ENCODE measurements at regions not wholly inside any gene's neighbourhood (a gene's known extent, or its start where the extent isn't known, plus 50 kb on each side); places are given as distances from the start of the nearest gene placed in this dataset.

GRCh38 chr1:61623852-61624251 lies 101.1 kb downstream of the TM2D1 start:
- ChIA-PET POLR2A (no interaction called here), CTCF (no interaction called here)
- TF ChIP-seq SCRT1 (tag by site-specific recombination; IDR thresholded peaks at IDR 0.05; ENCODE audit: borderline replicate concordance) (no peak), SP7 (tag by site-specific recombination; IDR thresholded peaks at IDR 0.05) (no peak), ZNF677 (tag by site-specific recombination; IDR thresholded peaks at IDR 0.05) (no peak), ZNF792 (tag by site-specific recombination; IDR thresholded peaks at IDR 0.05) (no peak), MEIS1 (CRISPR knock-in tag; IDR thresholded peaks at IDR 0.05; ENCODE audit: borderline replicate concordance) (no peak), KLF7 (tag by site-specific recombination; IDR thresholded peaks at IDR 0.05; ENCODE audit: borderline replicate concordance) (no peak), ZNF629 (tag by site-specific recombination; IDR thresholded peaks at IDR 0.05) (no peak), ZNF175 (tag by site-specific recombination; IDR thresholded peaks at IDR 0.05) (no peak), ZNF23 (tag by site-specific recombination; IDR thresholded peaks at IDR 0.05; ENCODE audit: borderline replicate concordance) (no peak), ZNF24 (tag by site-specific recombination; IDR thresholded peaks at IDR 0.05) (no peak), ZNF302 (tag by site-specific recombination; IDR thresholded peaks at IDR 0.05; ENCODE audit: low read depth) (no peak), ZEB2 (tag by site-specific recombination; IDR thresholded peaks at IDR 0.05) (no peak), ZNF777 (tag by site-specific recombination; IDR thresholded peaks at IDR 0.05; ENCODE audit: borderline replicate concordance) (no peak), ZNF274 (IDR thresholded peaks at IDR 0.05; ENCODE audit: low read length) (no peak), ZNF274 (tag by site-specific recombination; IDR thresholded peaks at IDR 0.05; ENCODE audit: borderline replicate concordance) (no peak), ZNF169 (tag by site-specific recombination; IDR thresholded peaks at IDR 0.05) (no peak)
- TF ChIP-seq, protein P1, sequence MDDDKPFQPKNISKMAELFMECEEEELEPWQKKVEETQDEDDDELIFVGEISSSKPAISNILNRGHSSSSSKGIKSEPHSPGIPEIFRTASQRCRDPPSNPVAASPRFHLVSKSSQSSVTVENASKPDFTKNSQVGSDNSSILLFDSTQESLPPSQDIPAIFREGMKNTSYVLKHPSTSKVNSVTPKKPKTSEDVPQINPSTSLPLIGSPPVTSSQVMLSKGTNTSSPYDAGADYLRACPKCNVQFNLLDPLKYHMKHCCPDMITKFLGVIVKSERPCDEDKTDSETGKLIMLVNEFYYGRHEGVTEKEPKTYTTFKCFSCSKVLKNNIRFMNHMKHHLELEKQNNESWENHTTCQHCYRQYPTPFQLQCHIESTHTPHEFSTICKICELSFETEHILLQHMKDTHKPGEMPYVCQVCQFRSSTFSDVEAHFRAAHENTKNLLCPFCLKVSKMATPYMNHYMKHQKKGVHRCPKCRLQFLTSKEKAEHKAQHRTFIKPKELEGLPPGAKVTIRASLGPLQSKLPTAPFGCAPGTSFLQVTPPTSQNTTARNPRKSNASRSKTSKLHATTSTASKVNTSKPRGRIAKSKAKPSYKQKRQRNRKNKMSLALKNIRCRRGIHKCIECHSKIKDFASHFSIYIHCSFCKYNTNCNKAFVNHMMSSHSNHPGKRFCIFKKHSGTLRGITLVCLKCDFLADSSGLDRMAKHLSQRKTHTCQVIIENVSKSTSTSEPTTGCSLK (tag by site-specific recombination; IDR thresholded peaks at IDR 0.05) = no peak
- TF ChIP-seq, protein P2, sequence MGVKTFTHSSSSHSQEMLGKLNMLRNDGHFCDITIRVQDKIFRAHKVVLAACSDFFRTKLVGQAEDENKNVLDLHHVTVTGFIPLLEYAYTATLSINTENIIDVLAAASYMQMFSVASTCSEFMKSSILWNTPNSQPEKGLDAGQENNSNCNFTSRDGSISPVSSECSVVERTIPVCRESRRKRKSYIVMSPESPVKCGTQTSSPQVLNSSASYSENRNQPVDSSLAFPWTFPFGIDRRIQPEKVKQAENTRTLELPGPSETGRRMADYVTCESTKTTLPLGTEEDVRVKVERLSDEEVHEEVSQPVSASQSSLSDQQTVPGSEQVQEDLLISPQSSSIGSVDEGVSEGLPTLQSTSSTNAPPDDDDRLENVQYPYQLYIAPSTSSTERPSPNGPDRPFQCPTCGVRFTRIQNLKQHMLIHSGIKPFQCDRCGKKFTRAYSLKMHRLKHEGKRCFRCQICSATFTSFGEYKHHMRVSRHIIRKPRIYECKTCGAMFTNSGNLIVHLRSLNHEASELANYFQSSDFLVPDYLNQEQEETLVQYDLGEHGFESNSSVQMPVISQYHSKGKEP (tag by site-specific recombination; IDR thresholded peaks at IDR 0.05) = no peak
- Histone ChIP-seq H3K4me1 (ENCODE audit: control insufficient read depth, insufficient read depth, low read length) (no peaks in the 10 kb centered on the region), H3K27ac (ENCODE audit: extremely low read depth, low read depth, low read length) (no peak overlapping the region), H3K36me3 (ENCODE audit: control insufficient read depth in 2 of 2, insufficient read depth in 1 of 2, low read length in 2 of 2) (no peaks in the 10 kb centered on the region), H3K4me3 (ENCODE audit: low read depth, low read length) (no peak overlapping the region), H3K9me3 (ENCODE audit: control insufficient read depth, insufficient read depth, low read depth, low read length) (no peaks in the 10 kb centered on the region)

DNA sequence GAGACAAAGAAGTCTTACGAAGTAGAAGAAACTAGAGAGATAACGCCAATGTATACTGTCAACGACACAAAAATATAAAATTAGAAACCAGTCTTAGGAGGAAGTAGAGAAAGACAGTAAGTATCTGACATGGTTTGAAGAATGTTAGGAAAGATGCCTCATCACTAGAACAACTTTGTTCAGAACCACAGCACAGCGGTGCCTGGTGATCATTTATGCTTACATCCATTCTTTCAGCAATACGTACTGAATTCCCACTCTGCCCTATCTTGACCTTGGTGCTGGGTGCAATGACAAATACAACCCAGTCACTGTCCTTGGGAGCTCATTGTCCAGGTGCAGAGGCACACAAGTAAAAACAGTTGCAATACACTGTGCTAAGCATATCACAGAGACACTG lies 104.4 kb downstream of the TM2D1 start:
- H3K36me3 ChIP-seq (ENCODE audit: control insufficient read depth in 2 of 2, insufficient read depth in 1 of 2, low read length in 2 of 2) = no peaks in the 10 kb centered on the region
- no peaks in the 10 kb centered on the region for H3K9me3 ChIP-seq (ENCODE audit: control insufficient read depth, insufficient read depth, low read depth, low read length)
- no peak overlapping the region for H3K4me3 ChIP-seq (ENCODE audit: low read depth, low read length)
- CTCF ChIA-PET = interaction anchor here (0.6 to 0.7 kb wide), 2 partner anchors 52 to 294 kb away, joined by 3 read pairs; no protein-coding TSS in a partner anchor
- no peak overlapping the region for H3K27ac ChIP-seq (ENCODE audit: extremely low read depth, low read depth, low read length)
- POLR2A ChIA-PET = no interaction called here
- no peaks in the 10 kb centered on the region for H3K4me1 ChIP-seq (ENCODE audit: control insufficient read depth, insufficient read depth, low read length)
- TF ChIP-seq ZNF2 (tag by site-specific recombination; IDR thresholded peaks at IDR 0.05) = no peak
- TF ChIP-seq KLF9 (tag by site-specific recombination; IDR thresholded peaks at IDR 0.05; ENCODE audit: low read depth) = no peak
- TF ChIP-seq, protein P3, sequence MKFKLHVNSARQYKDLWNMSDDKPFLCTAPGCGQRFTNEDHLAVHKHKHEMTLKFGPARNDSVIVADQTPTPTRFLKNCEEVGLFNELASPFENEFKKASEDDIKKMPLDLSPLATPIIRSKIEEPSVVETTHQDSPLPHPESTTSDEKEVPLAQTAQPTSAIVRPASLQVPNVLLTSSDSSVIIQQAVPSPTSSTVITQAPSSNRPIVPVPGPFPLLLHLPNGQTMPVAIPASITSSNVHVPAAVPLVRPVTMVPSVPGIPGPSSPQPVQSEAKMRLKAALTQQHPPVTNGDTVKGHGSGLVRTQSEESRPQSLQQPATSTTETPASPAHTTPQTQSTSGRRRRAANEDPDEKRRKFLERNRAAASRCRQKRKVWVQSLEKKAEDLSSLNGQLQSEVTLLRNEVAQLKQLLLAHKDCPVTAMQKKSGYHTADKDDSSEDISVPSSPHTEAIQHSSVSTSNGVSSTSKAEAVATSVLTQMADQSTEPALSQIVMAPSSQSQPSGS (tag by site-specific recombination; IDR thresholded peaks at IDR 0.05; ENCODE audit: low read depth) = no peak
- TF ChIP-seq, protein P4, sequence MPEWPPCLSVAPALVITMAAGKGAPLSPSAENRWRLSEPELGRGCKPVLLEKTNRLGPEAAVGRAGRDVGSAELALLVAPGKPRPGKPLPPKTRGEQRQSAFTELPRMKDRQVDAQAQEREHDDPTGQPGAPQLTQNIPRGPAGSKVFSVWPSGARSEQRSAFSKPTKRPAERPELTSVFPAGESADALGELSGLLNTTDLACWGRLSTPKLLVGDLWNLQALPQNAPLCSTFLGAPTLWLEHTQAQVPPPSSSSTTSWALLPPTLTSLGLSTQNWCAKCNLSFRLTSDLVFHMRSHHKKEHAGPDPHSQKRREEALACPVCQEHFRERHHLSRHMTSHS (tag by site-specific recombination; IDR thresholded peaks at IDR 0.05) = no peak
- TF ChIP-seq, protein P5, sequence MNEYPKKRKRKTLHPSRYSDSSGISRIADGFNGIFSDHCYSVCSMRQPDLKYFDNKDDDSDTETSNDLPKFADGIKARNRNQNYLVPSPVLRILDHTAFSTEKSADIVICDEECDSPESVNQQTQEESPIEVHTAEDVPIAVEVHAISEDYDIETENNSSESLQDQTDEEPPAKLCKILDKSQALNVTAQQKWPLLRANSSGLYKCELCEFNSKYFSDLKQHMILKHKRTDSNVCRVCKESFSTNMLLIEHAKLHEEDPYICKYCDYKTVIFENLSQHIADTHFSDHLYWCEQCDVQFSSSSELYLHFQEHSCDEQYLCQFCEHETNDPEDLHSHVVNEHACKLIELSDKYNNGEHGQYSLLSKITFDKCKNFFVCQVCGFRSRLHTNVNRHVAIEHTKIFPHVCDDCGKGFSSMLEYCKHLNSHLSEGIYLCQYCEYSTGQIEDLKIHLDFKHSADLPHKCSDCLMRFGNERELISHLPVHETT (tag by site-specific recombination; IDR thresholded peaks at IDR 0.05) = no peak
- TF ChIP-seq, protein P6, sequence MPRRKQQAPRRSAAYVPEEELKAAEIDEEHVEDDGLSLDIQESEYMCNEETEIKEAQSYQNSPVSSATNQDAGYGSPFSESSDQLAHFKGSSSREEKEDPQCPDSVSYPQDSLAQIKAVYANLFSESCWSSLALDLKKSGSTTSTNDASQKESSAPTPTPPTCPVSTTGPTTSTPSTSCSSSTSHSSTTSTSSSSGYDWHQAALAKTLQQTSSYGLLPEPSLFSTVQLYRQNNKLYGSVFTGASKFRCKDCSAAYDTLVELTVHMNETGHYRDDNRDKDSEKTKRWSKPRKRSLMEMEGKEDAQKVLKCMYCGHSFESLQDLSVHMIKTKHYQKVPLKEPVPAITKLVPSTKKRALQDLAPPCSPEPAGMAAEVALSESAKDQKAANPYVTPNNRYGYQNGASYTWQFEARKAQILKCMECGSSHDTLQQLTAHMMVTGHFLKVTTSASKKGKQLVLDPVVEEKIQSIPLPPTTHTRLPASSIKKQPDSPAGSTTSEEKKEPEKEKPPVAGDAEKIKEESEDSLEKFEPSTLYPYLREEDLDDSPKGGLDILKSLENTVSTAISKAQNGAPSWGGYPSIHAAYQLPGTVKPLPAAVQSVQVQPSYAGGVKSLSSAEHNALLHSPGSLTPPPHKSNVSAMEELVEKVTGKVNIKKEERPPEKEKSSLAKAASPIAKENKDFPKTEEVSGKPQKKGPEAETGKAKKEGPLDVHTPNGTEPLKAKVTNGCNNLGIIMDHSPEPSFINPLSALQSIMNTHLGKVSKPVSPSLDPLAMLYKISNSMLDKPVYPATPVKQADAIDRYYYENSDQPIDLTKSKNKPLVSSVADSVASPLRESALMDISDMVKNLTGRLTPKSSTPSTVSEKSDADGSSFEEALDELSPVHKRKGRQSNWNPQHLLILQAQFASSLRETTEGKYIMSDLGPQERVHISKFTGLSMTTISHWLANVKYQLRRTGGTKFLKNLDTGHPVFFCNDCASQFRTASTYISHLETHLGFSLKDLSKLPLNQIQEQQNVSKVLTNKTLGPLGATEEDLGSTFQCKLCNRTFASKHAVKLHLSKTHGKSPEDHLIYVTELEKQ (tag by site-specific recombination; IDR thresholded peaks at IDR 0.05; ENCODE audit: borderline replicate concordance) = no peak
- TF ChIP-seq ZNF10 (tag by site-specific recombination; IDR thresholded peaks at IDR 0.05) = no peak
- TF ChIP-seq ZNF837 (tag by site-specific recombination; IDR thresholded peaks at IDR 0.05) = no peak
- no peak for TF ChIP-seq ZNF629 (tag by site-specific recombination; IDR thresholded peaks at IDR 0.05)

All from HEK293 (cell line).